ENCODE measurements at regions not wholly inside any gene's neighbourhood (a gene's known extent, or its start where the extent isn't known, plus 50 kb on each side); places are given as distances from the start of the nearest gene placed in this dataset.

DNA sequence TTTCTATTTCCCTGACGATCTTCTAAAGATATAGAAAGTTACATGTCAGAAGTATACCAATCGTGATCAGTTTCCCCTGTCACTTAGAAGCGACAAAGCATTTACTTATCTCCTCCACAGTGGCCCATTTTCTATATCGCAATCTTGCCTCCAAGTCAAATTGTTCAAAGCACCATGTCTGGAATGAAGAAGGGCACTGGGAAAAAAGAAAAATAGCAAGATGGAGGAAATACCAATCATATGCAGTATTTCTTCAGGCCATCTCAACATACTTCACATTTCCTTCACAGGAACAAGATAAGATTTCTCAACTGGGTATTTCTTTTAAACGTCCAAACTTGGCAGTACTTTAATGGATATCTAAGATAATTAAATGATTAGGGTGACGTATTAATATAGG, 63.3 kb upstream of the IL6 start (continued):
- TF ChIP-seq, protein P1, sequence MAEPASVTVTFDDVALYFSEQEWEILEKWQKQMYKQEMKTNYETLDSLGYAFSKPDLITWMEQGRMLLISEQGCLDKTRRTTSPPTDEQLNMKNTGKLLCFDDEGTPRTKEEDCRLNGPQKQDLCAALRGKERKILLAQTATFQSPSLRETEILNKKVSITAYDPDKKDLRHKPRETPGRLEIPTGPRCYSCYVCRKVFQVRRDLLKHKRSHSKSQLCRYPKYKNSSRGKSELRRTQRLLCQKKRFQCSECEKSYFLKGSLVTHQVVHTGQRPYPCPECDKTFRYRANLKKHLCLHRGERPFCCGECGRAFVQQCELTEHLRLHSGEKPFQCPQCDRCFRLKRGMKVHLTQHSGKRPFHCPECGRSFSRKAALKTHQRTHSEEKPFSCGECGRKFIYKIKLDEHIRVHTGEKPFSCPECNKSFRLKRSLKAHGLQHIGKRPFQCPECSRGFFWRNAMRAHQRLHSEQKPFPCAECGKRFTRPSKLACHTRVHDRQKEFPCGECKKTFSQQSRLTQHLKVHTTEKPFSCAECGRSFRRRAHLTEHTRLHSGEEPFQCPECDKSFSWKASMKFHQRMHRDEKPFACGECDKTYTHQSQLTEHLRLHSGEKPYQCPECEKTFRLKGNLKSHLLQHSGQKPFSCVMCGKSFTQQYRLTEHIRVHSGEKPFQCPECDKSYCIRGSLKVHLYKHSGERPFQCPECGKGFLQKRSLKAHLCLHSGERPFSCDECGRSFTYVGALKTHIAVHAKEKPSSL (CRISPR knock-in tag; conservative IDR thresholded peaks at IDR 0.05), result no peak
- TF ChIP-seq NR2C2 (CRISPR knock-in tag; IDR thresholded peaks at IDR 0.05) (no peak), ZBTB21 (CRISPR knock-in tag; IDR thresholded peaks at IDR 0.05; ENCODE audit: borderline replicate concordance) (no peak), PREB (CRISPR knock-in tag; IDR thresholded peaks at IDR 0.05; ENCODE audit: borderline replicate concordance) (no peak)

DNA sequence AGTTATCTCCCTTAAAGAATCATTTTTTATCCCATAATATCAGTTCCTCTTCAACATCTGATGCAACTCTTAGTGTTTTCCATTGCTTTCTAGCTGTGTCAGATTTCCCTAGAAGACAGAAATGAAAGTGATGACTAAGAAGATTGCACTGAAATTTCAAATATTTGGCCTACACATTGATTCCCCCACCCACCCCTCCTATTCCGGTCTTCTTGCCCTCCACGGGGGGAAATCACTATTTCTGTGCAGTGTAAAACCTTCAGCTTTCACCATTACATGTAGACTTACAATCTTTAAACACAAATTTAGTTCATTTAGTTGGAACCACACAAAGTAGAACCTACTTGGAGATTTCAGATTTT, 63.7 kb upstream of the IL6 start:
- Mint-ChIP-seq H3K4me1 (peaks cover 42% of the 10 kb centered on the region), H3K4me3 (no peak overlapping the region), H3K27me3 (ENCODE audit: low read depth) (no peaks in the 10 kb centered on the region; the same call in 1 of the 2 replicates), H3K36me3 (no peaks in the 10 kb centered on the region), H3K27ac (no peak overlapping the region), H3K9me3 (no peaks in the 10 kb centered on the region)
- ATAC-seq, result no peak
- CTCF ChIA-PET, result interaction anchor here (0.6 to 3.1 kb wide), 2 partner anchors 64 to 551 kb away, joined by 3 to 20 read pairs; partner anchors contain the start of gene IL6
- no peak for TF ChIP-seq TCF7 (CRISPR knock-in tag; IDR thresholded peaks at IDR 0.05; ENCODE audit: low read depth)
- TF ChIP-seq USF1 (CRISPR knock-in tag; IDR thresholded peaks at IDR 0.05), result no peak
- TF ChIP-seq, protein P2, sequence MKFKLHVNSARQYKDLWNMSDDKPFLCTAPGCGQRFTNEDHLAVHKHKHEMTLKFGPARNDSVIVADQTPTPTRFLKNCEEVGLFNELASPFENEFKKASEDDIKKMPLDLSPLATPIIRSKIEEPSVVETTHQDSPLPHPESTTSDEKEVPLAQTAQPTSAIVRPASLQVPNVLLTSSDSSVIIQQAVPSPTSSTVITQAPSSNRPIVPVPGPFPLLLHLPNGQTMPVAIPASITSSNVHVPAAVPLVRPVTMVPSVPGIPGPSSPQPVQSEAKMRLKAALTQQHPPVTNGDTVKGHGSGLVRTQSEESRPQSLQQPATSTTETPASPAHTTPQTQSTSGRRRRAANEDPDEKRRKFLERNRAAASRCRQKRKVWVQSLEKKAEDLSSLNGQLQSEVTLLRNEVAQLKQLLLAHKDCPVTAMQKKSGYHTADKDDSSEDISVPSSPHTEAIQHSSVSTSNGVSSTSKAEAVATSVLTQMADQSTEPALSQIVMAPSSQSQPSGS (CRISPR knock-in tag; IDR thresholded peaks at IDR 0.05; ENCODE audit: borderline replicate concordance, low read depth), result no peak
- TF ChIP-seq GTF2I (CRISPR knock-in tag; conservative IDR thresholded peaks at IDR 0.05), result no peak
- no peak for TF ChIP-seq ZNF416 (CRISPR knock-in tag; IDR thresholded peaks at IDR 0.05)
- no peak for TF ChIP-seq ZNF219 (CRISPR knock-in tag; IDR thresholded peaks at IDR 0.05; ENCODE audit: borderline replicate concordance)
- no peak for TF ChIP-seq GABPB1 (CRISPR knock-in tag; IDR thresholded peaks at IDR 0.05)
- TF ChIP-seq, protein P3, sequence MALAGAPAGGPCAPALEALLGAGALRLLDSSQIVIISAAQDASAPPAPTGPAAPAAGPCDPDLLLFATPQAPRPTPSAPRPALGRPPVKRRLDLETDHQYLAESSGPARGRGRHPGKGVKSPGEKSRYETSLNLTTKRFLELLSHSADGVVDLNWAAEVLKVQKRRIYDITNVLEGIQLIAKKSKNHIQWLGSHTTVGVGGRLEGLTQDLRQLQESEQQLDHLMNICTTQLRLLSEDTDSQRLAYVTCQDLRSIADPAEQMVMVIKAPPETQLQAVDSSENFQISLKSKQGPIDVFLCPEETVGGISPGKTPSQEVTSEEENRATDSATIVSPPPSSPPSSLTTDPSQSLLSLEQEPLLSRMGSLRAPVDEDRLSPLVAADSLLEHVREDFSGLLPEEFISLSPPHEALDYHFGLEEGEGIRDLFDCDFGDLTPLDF (CRISPR knock-in tag; IDR thresholded peaks at IDR 0.05), result no peak
- TF ChIP-seq, protein P4, sequence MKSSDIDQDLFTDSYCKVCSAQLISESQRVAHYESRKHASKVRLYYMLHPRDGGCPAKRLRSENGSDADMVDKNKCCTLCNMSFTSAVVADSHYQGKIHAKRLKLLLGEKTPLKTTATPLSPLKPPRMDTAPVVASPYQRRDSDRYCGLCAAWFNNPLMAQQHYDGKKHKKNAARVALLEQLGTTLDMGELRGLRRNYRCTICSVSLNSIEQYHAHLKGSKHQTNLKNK (CRISPR knock-in tag; IDR thresholded peaks at IDR 0.05), result no peak
- no peak for TF ChIP-seq ZNF396 (CRISPR knock-in tag; IDR thresholded peaks at IDR 0.05; ENCODE audit: borderline replicate concordance)
- no peak for TF ChIP-seq ATF1 (CRISPR knock-in tag; IDR thresholded peaks at IDR 0.05)
- no peak for TF ChIP-seq PRRX2 (CRISPR knock-in tag; IDR thresholded peaks at IDR 0.05)
- TF ChIP-seq, protein P5, sequence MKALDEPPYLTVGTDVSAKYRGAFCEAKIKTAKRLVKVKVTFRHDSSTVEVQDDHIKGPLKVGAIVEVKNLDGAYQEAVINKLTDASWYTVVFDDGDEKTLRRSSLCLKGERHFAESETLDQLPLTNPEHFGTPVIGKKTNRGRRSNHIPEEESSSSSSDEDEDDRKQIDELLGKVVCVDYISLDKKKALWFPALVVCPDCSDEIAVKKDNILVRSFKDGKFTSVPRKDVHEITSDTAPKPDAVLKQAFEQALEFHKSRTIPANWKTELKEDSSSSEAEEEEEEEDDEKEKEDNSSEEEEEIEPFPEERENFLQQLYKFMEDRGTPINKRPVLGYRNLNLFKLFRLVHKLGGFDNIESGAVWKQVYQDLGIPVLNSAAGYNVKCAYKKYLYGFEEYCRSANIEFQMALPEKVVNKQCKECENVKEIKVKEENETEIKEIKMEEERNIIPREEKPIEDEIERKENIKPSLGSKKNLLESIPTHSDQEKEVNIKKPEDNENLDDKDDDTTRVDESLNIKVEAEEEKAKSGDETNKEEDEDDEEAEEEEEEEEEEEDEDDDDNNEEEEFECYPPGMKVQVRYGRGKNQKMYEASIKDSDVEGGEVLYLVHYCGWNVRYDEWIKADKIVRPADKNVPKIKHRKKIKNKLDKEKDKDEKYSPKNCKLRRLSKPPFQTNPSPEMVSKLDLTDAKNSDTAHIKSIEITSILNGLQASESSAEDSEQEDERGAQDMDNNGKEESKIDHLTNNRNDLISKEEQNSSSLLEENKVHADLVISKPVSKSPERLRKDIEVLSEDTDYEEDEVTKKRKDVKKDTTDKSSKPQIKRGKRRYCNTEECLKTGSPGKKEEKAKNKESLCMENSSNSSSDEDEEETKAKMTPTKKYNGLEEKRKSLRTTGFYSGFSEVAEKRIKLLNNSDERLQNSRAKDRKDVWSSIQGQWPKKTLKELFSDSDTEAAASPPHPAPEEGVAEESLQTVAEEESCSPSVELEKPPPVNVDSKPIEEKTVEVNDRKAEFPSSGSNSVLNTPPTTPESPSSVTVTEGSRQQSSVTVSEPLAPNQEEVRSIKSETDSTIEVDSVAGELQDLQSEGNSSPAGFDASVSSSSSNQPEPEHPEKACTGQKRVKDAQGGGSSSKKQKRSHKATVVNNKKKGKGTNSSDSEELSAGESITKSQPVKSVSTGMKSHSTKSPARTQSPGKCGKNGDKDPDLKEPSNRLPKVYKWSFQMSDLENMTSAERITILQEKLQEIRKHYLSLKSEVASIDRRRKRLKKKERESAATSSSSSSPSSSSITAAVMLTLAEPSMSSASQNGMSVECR (CRISPR knock-in tag; IDR thresholded peaks at IDR 0.05; ENCODE audit: borderline replicate concordance), result no peak
- no peak for TF ChIP-seq NR1H2 (CRISPR knock-in tag; IDR thresholded peaks at IDR 0.05)
- POLR2A ChIA-PET, result no interaction called here
- DNase-seq (ENCODE audit: low spot score), result no peak

Data from WTC11 (cell line).